HepG2 (cell line): ENCODE measurements at regions not wholly inside any gene's neighbourhood (a gene's known extent, or its start where the extent isn't known, plus 50 kb on each side); places are given as distances from the start of the nearest gene placed in this dataset.

Experiments used
- KDM3A ChIP-seq: IDR thresholded peaks from 2 replicates; pipeline ENCODE4 v1.6.1; 2018; ENCODE audit warnings: low read depth, missing compliant biosample characterization
- KLF15 ChIP-seq: sonication (generic); formaldehyde crosslinking; IDR thresholded peaks from 2 replicates; pipeline ENCODE4 v1.8.1; 2023; ENCODE audit warnings: borderline replicate concordance, mild to moderate bottlenecking, inconsistent platforms, missing genetic modification reagents, mixed read lengths
- NFYC ChIP-seq: IDR thresholded peaks from 2 replicates; pipeline ENCODE4 v1.6.1; 2016; ENCODE audit warnings: missing genetic modification reagents, missing compliant biosample characterization
- NR3C1 ChIP-seq: sonication (generic); formaldehyde crosslinking; IDR thresholded peaks from 2 replicates; pipeline ENCODE4 v1.4.0; 2020; ENCODE audit warnings: missing genetic modification reagents
- REST ChIP-seq, 2 experiments: IDR thresholded peaks; 2 replicates each; pipeline ENCODE4 v1.6.1; 2011 to 2012; ENCODE audit warnings: low read length in 2 of 2, borderline replicate concordance in 1 of 2, low read depth in 1 of 2, mild to moderate bottlenecking in 1 of 2, moderate library complexity in 1 of 2
- SRSF4 ChIP-seq: fragments of 200-400 bp; formaldehyde crosslinking; IDR thresholded peaks from one replicate; pipeline ENCODE4 v1.6.1; 2018; ENCODE audit warnings: mild to moderate bottlenecking, low read depth, low read length, moderate library complexity; ENCODE audit not compliant: poor library complexity, severe bottlenecking
- ZIK1 ChIP-seq: sonication (generic); formaldehyde crosslinking; IDR thresholded peaks from 2 replicates; pipeline ENCODE4 v1.5.0; 2020; ENCODE audit warnings: mild to moderate bottlenecking, low read depth, missing genetic modification reagents, borderline replicate concordance
- ZNF260 ChIP-seq: sonication (generic); formaldehyde crosslinking; IDR thresholded peaks from 2 replicates; pipeline ENCODE4 v1.4.0; 2020; ENCODE audit warnings: missing genetic modification reagents, low read depth, mild to moderate bottlenecking, borderline replicate concordance

GRCh38 chr7:85655252-85655651 lies 468.4 kb upstream of the SEMA3D start:
- no peak for TF ChIP-seq NFYC (CRISPR knock-in tag)
- no peak for TF ChIP-seq SRSF4
- TF ChIP-seq REST (IDR thresholded peaks at IDR 0.05; ENCODE audit: borderline replicate concordance in 1 of 2, low read depth in 1 of 2, low read length in 2 of 2), result no peak
- TF ChIP-seq KDM3A (CRISPR knock-in tag), result no peak
- TF ChIP-seq KLF15, result no peak
- no peak for TF ChIP-seq NR3C1 (CRISPR knock-in tag)
- no peak for TF ChIP-seq ZIK1 (CRISPR knock-in tag)
- no peak for TF ChIP-seq ZNF260 (CRISPR knock-in tag)
